Type B pancreatic cell (in vitro differentiated cells): ENCODE measurements at regions not wholly inside any gene's neighbourhood (a gene's known extent, or its start where the extent isn't known, plus 50 kb on each side); places are given as distances from the start of the nearest gene placed in this dataset.
A peak's percentile ranks its signal among the peaks of the same experiment; 100 is the strongest.

ENCODE experiments used
- DNase-seq: peaks from one replicate; pipeline ENCODE4 v3.0.0; 2021; ENCODE audit warnings: mixed read lengths; ENCODE audit not compliant: unreplicated experiment; ENCODE audit errors: extremely low spot score
- H3K27ac Mint-ChIP-seq: 2 replicates; pipeline ENCODE4 v1.8.0; 2021; ENCODE audit warnings: mild to moderate bottlenecking, mixed read lengths
- H3K27me3 Mint-ChIP-seq: 2 replicates; pipeline ENCODE4 v1.8.0; 2021; ENCODE audit warnings: mixed read lengths
- H3K36me3 Mint-ChIP-seq: 2 replicates; pipeline ENCODE4 v1.8.0; 2021; ENCODE audit warnings: mixed read lengths
- H3K4me1 Mint-ChIP-seq: one replicate; pipeline ENCODE4 v1.8.0; 2021; ENCODE audit warnings: mixed read lengths; ENCODE audit not compliant: unreplicated experiment
- H3K4me3 Mint-ChIP-seq: 2 replicates; pipeline ENCODE4 v1.8.0; 2021; ENCODE audit warnings: mild to moderate bottlenecking, mixed read lengths
- H3K9me3 Mint-ChIP-seq: 2 replicates; pipeline ENCODE4 v1.8.0; 2021; ENCODE audit warnings: mixed read lengths
- CTCF ChIP-seq: fragments of 200-600 bp; sonication (generic); conservative IDR thresholded peaks from 2 replicates; pipeline ENCODE4 v1.5.0; 2021; ENCODE audit warnings: antibody characterized with exemption, mild to moderate bottlenecking

- Mint-ChIP-seq H3K4me1 (peaks cover 37% of the 10 kb centered on the region), H3K27ac (peak overlapping the region; percentile 63), H3K27me3 (peaks cover 39% of the 10 kb centered on the region), H3K4me3 (peak overlapping the region; percentile 10), H3K9me3 (peaks cover 4% of the 10 kb centered on the region), H3K36me3 (no peaks in the 10 kb centered on the region)
- no peak for TF ChIP-seq CTCF
- DNase-seq = no peak
Measured at GRCh38 chr2:126507425-126507911, 148.5 kb upstream of the GYPC start.

DNA sequence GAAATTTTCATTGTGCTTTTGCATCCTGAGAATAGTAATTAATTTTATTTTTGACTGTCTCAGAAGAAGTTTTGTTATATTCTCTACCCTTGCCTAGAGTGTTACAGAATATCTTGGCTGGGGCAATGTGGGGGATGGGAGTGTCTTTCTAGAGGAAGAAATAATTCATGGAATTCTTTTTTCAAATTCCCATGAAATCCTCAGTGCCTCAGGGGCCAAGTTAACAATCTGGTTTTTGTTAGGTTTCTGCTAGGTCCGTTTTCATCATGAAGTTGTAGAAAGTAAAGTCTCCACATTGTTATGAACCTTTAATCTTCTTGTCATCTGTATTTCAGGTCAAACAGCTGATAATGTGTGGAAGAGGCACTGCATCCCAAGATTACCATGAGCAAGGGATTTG is 145.6 kb upstream of the GYPC start:
- no peak for DNase-seq
- no peaks in the 10 kb centered on the region for H3K36me3 Mint-ChIP-seq
- H3K4me3 Mint-ChIP-seq = no peak overlapping the region
- H3K27me3 Mint-ChIP-seq = peaks cover 44% of the 10 kb centered on the region
- no peak overlapping the region for H3K27ac Mint-ChIP-seq
- no peak for TF ChIP-seq CTCF
- peaks cover 37% of the 10 kb centered on the region for H3K4me1 Mint-ChIP-seq
- peaks cover 8% of the 10 kb centered on the region for H3K9me3 Mint-ChIP-seq

- peaks cover 41% of the 10 kb centered on the region for H3K27me3 Mint-ChIP-seq
- H3K9me3 Mint-ChIP-seq = peaks cover 9% of the 10 kb centered on the region
- DNase-seq = no peak
- peaks cover 37% of the 10 kb centered on the region for H3K4me1 Mint-ChIP-seq
- no peak overlapping the region for H3K27ac Mint-ChIP-seq
- no peak overlapping the region for H3K4me3 Mint-ChIP-seq
- H3K36me3 Mint-ChIP-seq = no peaks in the 10 kb centered on the region
- no peak for TF ChIP-seq CTCF
Measured at GRCh38 chr2:126510960-126511359, 145.0 kb upstream of the GYPC start.

DNA sequence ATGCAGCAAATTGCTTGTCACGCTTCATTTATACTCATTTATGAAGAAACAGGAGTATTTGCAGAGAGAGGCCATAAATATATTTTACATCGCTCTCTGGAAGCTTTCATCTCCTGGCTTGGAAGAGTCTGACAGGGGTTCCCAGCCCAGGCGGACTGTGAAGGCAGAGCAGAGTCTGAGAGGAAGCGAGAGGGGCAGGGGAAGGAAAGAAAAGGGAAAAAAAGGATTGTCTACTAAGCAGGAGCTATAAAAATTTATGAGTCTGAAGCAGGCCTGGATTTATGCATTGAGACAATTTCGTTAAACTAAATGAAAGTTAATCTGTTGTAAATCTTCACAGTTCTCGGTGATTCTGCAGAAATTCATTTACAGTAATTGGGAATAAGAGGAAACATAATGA is 143.9 kb upstream of the GYPC start:
- H3K36me3 Mint-ChIP-seq = no peaks in the 10 kb centered on the region
- H3K4me1 Mint-ChIP-seq = peaks cover 33% of the 10 kb centered on the region
- H3K4me3 Mint-ChIP-seq = no peak overlapping the region
- no peak for DNase-seq
- peaks cover 41% of the 10 kb centered on the region for H3K27me3 Mint-ChIP-seq
- H3K27ac Mint-ChIP-seq = no peak overlapping the region
- no peak for TF ChIP-seq CTCF
- H3K9me3 Mint-ChIP-seq = peaks cover 9% of the 10 kb centered on the region

DNA sequence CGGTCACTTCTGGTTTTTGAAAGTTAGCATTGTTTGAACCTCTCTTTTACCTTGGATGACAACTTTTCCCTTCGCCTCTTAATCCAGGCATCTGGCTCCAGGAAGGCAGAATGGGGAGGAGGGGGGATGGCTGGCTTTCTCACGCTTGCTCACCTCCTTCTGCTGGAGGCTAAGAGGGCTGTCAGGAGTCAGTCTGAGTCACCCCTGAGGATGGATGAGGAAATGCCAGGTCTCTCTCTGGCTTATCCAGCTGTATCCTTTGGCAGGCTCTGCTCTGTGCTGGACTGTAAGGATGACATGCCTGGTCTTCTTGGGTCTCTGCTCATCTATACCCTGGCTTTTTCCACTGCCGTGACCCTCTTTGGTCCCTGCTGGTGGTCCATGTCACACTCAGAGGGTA is 142.9 kb upstream of the GYPC start:
- no peak for DNase-seq
- Mint-ChIP-seq H3K36me3 (no peaks in the 10 kb centered on the region), H3K4me1 (peaks cover 25% of the 10 kb centered on the region), H3K27ac (no peak overlapping the region), H3K4me3 (no peak overlapping the region), H3K9me3 (peaks cover 6% of the 10 kb centered on the region), H3K27me3 (peaks cover 44% of the 10 kb centered on the region)
- TF ChIP-seq CTCF = no peak

- Mint-ChIP-seq H3K27me3 (peaks cover 50% of the 10 kb centered on the region), H3K9me3 (peaks cover 9% of the 10 kb centered on the region), H3K4me1 (peaks cover 10% of the 10 kb centered on the region), H3K36me3 (no peaks in the 10 kb centered on the region), H3K4me3 (no peak overlapping the region), H3K27ac (no peak overlapping the region)
- no peak for TF ChIP-seq CTCF
- no peak for DNase-seq
Measured at GRCh38 chr2:126515471-126515870, 140.5 kb upstream of the GYPC start.
